Glutamatergic neuron (in vitro differentiated cells): ENCODE measurements at regions not wholly inside any gene's neighbourhood (a gene's known extent, or its start where the extent isn't known, plus 50 kb on each side); places are given as distances from the start of the nearest gene placed in this dataset.

Experiments used
- DNase-seq: peaks from one replicate; pipeline ENCODE4 v3.0.0; 2022
- H3K27ac Mint-ChIP-seq: one replicate; pipeline ENCODE4 v1.8.0; 2020; ENCODE audit warnings: mild to moderate bottlenecking, mixed read lengths, inconsistent platforms; ENCODE audit not compliant: unreplicated experiment
- H3K27me3 Mint-ChIP-seq: one replicate; pipeline ENCODE4 v1.8.0; 2020; ENCODE audit warnings: mild to moderate bottlenecking, moderate library complexity, mixed read lengths, inconsistent platforms; ENCODE audit not compliant: unreplicated experiment
- H3K36me3 Mint-ChIP-seq: one replicate; pipeline ENCODE4 v1.8.0; 2020; ENCODE audit warnings: mild to moderate bottlenecking, mixed read lengths, inconsistent platforms; ENCODE audit not compliant: unreplicated experiment
- H3K4me1 Mint-ChIP-seq: one replicate; pipeline ENCODE4 v1.8.0; 2020; ENCODE audit warnings: mild to moderate bottlenecking, low read depth, mixed read lengths, inconsistent platforms; ENCODE audit not compliant: unreplicated experiment
- H3K4me3 Mint-ChIP-seq: one replicate; pipeline ENCODE4 v1.8.0; 2020; ENCODE audit warnings: mild to moderate bottlenecking, mixed read lengths, inconsistent platforms; ENCODE audit not compliant: unreplicated experiment
- H3K9me3 Mint-ChIP-seq: one replicate; pipeline ENCODE4 v1.8.0; 2020; ENCODE audit warnings: mild to moderate bottlenecking, moderate library complexity, mixed read lengths, inconsistent platforms; ENCODE audit not compliant: unreplicated experiment
- CTCF ChIP-seq: fragments of 200-600 bp; sonication (generic); IDR thresholded peaks from one replicate; pipeline ENCODE4 v1.5.0; 2021; ENCODE audit not compliant: partially characterized antibody, unreplicated experiment

DNA sequence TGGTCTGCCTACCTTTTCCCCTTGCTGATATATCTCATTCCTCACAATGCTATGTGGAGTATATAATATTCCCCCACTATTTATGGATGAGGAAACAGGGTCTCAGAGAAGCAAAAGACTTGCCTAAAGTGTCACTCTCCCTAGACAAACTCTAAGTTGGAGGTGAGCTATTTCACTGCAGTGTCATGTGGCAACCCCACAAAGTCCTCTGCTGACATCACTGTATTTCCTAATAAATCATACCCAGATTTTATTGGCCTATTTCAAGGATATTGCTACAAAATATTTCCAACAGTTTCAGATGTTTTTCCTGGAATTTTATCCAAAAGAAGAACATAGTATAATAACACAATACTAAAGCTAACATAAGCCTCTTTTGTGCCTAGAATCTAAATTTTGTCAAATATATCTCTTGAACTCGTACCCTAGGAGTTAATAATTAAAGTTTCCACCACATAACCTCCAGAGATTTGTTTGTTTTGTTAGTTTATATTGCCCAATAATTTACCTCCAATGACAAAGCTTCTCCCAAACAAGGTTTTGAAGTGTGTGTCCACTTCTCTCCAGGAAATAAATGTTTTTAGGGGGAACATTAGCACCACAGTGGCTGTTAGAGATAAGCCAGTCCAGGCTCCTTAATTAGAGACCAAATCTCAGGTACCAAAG lies 215.1 kb downstream of the ASCL1 start:
- H3K27ac Mint-ChIP-seq: no peak overlapping the region
- no peak for DNase-seq
- no peak for TF ChIP-seq CTCF
- no peaks in the 10 kb centered on the region for H3K4me1 Mint-ChIP-seq
- H3K9me3 Mint-ChIP-seq: peaks cover 2% of the 10 kb centered on the region
- no peaks in the 10 kb centered on the region for H3K36me3 Mint-ChIP-seq
- no peak overlapping the region for H3K4me3 Mint-ChIP-seq
- H3K27me3 Mint-ChIP-seq: no peaks in the 10 kb centered on the region

DNA sequence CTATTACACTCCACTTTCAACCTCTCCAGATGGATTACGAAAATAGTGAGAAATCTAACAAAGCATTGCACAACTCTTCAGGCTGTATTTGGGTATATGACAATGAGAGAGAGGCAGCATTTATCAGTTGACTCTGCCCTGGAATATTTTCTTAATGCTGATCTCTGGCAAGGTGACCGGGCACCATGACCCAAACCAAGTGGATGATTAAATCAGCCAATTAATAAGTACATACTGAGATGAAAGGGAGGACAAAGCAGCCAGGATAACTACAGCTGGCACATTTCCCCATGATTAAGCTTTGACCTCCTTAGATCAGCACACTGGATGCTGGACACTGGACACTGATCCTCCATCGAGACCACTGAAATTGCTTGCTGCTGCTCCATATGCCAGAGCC lies 218.2 kb downstream of the ASCL1 start:
- no peaks in the 10 kb centered on the region for H3K4me1 Mint-ChIP-seq
- no peak for TF ChIP-seq CTCF
- no peak for DNase-seq
- no peak overlapping the region for H3K27ac Mint-ChIP-seq
- H3K36me3 Mint-ChIP-seq: no peaks in the 10 kb centered on the region
- H3K27me3 Mint-ChIP-seq: peaks cover 2% of the 10 kb centered on the region
- H3K9me3 Mint-ChIP-seq: peaks cover 2% of the 10 kb centered on the region
- no peak overlapping the region for H3K4me3 Mint-ChIP-seq

GRCh38 chr12:103177639-103178255 lies 220.3 kb downstream of the ASCL1 start:
- TF ChIP-seq CTCF: no peak
- Mint-ChIP-seq H3K4me3 (no peak overlapping the region), H3K4me1 (no peaks in the 10 kb centered on the region), H3K9me3 (peaks cover 2% of the 10 kb centered on the region), H3K27ac (no peak overlapping the region), H3K36me3 (no peaks in the 10 kb centered on the region), H3K27me3 (peaks cover 2% of the 10 kb centered on the region)
- DNase-seq: no peak

DNA sequence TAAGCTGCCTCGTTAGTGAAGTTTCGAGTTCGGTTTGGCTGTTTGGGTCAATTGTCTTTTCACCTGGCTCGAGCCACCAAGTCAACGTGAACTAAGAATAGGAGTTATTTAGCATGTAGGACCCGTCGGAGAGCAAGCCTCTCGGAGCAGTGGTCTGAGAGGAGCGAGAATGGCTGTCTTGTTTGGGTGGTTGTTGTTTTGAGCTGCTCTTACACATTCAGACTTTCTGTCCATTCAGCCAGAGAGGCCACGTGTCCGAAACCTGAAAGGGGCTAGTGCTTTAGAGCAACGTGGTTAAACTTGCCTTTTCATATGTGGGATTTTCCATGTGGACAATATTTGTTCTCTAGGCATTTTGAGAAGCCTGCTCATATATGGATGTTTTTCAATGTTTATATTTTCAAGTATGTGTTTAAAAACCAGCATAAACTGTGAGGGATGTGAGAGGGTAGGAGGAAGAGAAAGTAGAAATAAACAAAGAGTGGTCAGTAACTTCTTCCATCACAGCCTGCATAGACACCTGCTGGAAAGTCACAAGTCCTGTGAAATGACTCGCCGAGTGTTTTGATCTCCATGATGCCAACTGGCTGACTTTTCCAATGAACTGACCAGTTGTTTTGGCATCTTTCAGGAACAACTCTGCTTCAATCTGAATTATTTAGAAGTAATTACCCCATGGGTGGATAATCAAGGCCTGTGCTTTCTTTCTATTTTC lies 221.0 kb downstream of the ASCL1 start:
- Mint-ChIP-seq H3K9me3 (peaks cover 2% of the 10 kb centered on the region), H3K4me1 (no peaks in the 10 kb centered on the region), H3K4me3 (no peak overlapping the region), H3K27ac (no peak overlapping the region), H3K27me3 (peaks cover 2% of the 10 kb centered on the region), H3K36me3 (no peaks in the 10 kb centered on the region)
- DNase-seq: no peak
- no peak for TF ChIP-seq CTCF
